Choroid plexus epithelial cell (primary cell): ENCODE measurements at regions not wholly inside any gene's neighbourhood (a gene's known extent, or its start where the extent isn't known, plus 50 kb on each side); places are given as distances from the start of the nearest gene placed in this dataset.

ENCODE experiments used
- DNase-seq: peaks from one replicate; pipeline ENCODE4 v3.0.0-alpha.2; 2010; ENCODE audit warnings: low read depth
- H3K4me3 ChIP-seq: 2 replicates; pipeline ENCODE4 v1.5.1; 2011; ENCODE audit warnings: low read depth, mild to moderate bottlenecking, control low read depth, low read length, moderate library complexity
- TF ChIP-seq, protein P1 (sequence below): conservative IDR thresholded peaks from 2 replicates; pipeline ENCODE4 v1.5.1; 2011; ENCODE audit warnings: low read depth, mild to moderate bottlenecking, control low read depth, inconsistent platforms, low read length, moderate library complexity

- DNase-seq: no peak
- no peak overlapping the region for H3K4me3 ChIP-seq
- TF ChIP-seq, protein P1, sequence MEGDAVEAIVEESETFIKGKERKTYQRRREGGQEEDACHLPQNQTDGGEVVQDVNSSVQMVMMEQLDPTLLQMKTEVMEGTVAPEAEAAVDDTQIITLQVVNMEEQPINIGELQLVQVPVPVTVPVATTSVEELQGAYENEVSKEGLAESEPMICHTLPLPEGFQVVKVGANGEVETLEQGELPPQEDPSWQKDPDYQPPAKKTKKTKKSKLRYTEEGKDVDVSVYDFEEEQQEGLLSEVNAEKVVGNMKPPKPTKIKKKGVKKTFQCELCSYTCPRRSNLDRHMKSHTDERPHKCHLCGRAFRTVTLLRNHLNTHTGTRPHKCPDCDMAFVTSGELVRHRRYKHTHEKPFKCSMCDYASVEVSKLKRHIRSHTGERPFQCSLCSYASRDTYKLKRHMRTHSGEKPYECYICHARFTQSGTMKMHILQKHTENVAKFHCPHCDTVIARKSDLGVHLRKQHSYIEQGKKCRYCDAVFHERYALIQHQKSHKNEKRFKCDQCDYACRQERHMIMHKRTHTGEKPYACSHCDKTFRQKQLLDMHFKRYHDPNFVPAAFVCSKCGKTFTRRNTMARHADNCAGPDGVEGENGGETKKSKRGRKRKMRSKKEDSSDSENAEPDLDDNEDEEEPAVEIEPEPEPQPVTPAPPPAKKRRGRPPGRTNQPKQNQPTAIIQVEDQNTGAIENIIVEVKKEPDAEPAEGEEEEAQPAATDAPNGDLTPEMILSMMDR: no peak
Observed at GRCh38 chr15:53110999-53111398, 320.9 kb upstream of the ONECUT1 start.

- DNase-seq: no peak
- TF ChIP-seq, protein P1: no peak
- H3K4me3 ChIP-seq: no peak overlapping the region
Observed at GRCh38 chr15:53108319-53108718, 318.2 kb upstream of the ONECUT1 start.

GRCh38 chr15:53107855-53108254 is 317.7 kb upstream of the ONECUT1 start:
- TF ChIP-seq, protein P1: no peak
- no peak for DNase-seq

DNA sequence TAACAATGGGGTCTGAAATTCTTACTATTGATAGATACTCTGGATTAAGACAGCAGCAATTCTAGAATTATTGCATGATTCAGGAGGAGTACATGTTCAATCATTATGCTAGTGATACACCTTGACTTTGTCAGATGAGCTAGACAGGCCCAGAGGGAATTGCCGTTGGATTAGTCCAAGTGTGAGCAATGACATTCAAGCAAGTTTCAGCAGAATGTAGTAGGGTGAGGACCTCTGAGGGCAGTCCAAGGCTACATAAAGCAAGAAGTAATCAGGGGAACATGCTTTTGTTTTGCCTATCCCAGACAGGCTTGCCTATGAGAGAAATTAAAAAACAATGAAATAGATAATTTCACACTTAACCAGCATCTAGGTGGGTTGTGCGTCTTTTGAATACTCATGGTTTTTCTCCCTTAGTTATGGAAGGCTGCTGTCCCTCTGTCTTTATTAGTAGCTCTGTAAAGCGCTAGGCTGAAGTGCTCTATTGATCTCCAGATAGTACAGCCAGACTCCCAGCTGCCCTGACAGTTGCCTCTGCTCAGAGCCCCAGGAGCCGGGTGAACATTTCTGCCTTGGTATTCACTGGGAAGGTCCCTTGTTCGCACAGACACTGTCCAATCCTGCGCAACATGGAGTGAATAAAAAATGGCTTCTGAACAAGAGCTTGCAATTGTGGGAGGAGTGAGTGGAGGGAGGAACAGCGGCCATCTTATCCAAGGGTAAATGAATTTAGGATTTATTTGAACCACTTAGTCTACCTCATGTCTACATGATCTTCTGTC is 316.6 kb upstream of the ONECUT1 start:
- no peak overlapping the region for H3K4me3 ChIP-seq
- no peak for DNase-seq
- TF ChIP-seq, protein P1: no peak

More at GRCh38 chr15:53107855-53108254, 317.7 kb upstream of the ONECUT1 start:
- H3K4me3 ChIP-seq: no peak overlapping the region

DNA sequence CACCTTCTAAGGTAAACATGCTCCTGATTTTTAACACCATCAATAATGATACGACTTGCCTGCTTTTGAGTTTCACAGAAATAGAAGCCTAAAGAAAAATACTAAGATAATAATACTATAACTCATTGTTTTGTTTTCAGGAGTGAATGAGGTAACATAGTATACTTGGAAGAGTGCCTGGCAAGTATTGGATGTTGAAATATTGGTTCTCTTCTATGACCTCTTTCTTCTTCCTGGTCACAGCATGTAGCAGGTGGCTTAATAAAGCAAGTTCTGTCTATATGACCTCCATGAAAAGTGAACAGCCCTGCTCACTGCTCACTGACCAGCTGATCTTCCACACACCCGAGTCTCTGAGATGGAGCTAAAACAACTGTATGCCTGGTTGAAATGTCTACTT is 312.3 kb upstream of the ONECUT1 start:
- TF ChIP-seq, protein P1: no peak
- no peak overlapping the region for H3K4me3 ChIP-seq

GRCh38 chr15:53080484-53080883 is 290.3 kb upstream of the ONECUT1 start:
- TF ChIP-seq, protein P1: no peak
- DNase-seq: no peak
- H3K4me3 ChIP-seq: no peak overlapping the region

More for the DNA sequence above, 312.3 kb upstream of the ONECUT1 start:
- no peak for DNase-seq

DNA sequence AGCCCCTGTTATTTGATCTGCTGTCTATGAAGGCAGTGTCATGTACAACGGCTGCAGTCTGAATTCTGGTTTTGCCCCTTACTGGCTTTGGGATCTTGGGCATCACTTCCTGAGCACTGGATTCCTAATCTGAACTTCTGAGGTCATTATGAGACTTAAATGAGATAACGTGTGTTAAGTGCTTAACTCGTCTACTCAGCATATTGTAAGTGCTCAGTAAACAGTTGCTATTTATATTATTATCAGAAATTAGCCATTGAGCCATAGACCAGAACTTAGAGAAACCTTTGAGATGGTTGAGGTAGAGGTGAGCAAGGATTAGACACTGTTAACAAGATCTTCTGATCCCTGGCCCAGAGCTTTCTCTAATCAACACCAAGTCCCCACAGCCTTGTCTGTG is 284.1 kb upstream of the ONECUT1 start:
- TF ChIP-seq, protein P1: no peak
- no peak for DNase-seq
- H3K4me3 ChIP-seq: no peak overlapping the region
